Stimulated activated CD8-positive, alpha-beta memory T cell treated with anti-CD3 and anti-CD28 coated beads, Interleukin-4, amount 100 ng/mL, for 48 hours (primary cell): ENCODE measurements at regions not wholly inside any gene's neighbourhood (a gene's known extent, or its start where the extent isn't known, plus 50 kb on each side); places are given as distances from the start of the nearest gene placed in this dataset.

Source experiments
- DNase-seq: peaks from one replicate; pipeline ENCODE4 v3.0.0-alpha.2; 2020

DNA sequence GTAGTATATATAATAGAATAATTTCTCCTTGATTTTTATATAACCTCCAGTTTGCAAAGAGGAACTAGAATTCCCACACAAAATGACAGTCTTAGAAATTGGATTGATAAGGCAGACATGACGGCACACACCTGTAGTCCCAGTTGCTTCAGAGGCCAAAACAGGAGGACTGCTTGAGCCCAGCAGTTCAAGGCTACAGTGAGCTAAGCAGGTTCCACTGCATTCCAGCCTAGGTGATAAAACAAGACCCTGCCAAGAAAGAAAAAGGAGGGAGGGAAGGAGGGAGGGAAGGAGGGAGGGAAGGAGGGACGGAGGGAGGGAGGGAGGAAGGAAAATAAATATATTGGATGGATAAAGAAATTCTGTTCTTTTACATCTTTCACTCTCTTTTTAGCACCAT lies 77.6 kb upstream of the SASH1 start:
- no peak for DNase-seq

DNA sequence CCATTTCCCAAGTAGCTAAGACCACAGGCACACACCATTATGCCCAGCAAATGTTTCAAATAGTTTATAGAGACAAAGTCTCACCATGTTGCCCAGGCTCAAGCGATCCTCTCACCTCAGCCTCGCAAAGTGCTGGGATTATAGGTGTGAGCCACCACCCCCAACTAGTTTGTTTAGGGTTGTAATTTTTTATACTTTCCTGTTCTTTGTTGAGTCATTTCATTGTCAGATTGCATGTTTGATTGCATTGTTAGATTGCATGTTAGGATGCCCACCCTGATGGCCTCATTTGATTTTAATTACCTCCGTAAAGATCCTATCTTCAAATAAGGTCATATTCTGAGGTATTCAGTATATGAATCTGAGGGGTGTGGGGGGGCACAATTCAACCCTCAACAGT lies 73.3 kb upstream of the SASH1 start:
- no peak for DNase-seq

DNA sequence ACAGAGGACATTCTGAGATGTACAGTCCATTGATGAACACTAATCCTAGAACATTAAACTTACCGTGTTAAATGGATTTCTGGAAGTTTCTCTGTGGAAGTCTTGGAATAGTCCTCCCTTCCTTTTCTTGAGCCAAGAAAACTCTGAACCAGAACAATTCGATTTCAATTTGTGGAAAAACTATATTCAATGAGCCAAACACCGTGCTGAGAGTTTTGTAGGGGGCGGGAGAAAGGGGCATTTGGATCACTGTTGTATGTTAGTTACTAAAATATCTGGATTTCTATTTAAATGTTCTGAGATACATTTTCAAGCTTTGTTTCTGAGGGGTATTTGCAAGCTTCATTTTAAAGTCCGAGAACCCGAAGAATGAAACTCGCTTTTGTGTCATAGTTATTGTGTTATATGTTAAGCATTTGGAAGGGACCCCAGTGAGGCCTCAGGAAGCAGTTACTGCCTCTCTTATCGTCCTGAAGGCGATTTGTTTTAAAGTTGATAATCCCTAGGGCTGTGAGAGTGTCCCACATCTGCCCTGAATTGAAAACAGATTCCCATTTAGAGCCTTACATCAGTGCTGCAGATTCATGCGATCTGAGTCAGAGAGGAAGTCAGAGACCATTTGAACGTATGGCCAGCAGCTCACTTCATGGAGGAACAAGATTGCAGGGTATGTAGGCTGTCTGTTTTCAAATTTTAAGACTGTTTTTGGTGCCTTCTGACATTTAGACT lies 70.8 kb upstream of the SASH1 start:
- no peak for DNase-seq

DNA sequence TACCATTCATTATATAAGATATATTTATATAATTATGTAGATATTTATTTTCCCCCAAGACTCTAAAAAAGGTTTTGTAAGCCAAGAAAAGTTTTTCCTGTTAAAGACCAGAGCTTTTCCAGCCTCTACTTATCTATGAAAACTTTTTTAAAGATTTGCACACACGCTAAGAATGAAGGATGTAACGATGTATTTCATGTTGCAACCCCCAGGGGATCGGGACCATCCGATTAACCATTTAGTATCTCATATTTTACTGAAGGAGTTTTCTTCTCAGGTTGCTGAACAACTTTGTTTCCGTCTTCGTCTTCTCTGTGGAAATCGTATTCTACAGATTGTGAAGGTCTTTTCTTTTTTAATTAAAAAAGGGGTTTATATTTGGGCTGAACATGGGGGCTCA lies 70.0 kb upstream of the SASH1 start:
- no peak for DNase-seq

DNA sequence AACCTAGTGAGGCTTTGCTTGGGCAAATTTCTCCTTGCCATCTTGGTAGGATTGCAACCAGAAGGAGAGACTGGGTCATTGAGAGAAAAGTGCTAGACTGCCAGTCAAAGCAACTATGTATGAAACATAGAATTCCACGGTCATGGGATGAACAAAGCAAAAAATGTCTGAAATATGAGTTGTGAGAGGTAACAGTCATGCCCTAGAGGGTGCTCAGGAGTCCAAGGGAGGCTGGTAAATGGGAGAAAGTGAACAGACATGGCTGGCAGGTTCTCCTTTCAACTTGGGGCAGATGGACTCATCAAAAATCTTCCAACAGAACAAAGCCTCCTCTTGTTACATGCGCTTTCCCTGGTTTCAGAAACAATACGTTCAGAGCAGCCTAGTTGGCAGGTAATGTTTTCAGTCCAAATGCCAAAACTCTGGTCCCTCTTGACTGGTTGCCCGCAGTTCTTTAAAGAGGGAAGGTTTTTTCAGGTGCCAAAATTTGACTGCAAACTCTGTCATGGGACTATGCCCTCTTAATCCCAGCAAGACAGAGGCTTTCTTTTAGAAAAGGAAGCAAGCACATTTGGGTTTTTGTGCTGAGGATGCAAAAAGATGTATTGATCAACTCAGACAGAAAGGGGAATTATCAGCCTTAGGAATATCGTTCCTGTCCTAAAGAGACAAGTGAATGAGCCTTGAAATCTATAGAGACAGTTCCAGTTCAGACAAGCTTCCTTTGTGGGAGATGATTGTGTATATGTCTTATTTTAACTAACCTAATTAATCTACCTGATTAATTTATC lies 68.5 kb upstream of the SASH1 start:
- no peak for DNase-seq

DNA sequence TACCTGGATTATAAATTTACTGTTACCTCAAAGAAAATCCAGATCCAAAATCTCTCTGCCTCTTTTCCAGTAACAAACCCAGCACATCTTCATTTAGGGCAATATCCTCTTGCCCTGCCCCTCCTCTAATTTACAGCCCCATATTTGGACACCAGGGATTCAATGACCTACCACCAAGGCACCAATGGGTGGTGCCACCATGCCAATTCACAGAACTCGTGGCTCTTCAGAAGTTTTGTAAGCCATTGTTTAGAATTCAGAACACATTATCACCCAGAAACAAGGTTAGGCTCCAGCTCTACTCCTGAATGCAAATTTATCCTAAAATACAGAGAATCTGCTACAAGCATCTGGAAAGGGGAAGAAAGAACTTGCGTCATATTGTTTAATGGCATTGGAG lies 67.8 kb upstream of the SASH1 start:
- DNase-seq, result no peak

DNA sequence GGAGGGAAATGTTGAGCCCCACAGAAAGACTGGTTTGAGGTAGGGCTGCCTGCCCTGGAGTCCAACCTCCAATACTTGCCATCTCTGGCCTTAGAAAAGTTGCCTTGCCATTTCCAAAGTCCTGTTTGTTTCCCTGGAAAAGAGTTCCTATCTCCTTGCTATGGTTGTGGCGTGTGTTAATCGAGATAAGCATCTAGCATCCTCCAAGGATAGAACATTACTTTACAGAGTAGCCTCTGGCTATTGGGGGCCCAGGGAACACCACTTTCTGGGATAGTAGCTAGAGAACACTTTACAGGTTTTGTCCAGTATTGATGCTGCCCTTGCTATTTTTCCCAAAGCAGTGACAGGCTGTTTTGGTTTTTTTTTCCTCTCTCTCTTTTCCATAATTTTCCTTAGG lies 57.4 kb upstream of the SASH1 start:
- no peak for DNase-seq

DNA sequence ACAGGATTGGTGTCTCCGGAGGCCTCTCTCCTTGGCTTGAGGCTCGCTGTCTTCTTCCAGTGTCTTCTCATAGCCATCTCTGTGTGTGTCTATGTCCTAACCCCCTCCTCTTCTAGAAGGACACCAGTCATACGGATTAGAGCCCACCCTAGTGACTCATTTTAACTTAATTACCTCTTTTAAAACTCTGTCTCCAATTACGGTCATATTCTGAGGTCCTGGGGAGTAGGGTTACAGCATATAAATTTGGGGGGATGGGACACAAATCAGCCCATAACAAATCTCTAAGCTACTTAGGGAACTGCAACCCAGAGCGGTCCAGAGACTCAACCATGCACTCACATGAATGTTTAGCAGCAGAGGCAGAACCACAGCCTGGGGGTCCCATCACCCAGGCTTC lies 56.1 kb upstream of the SASH1 start:
- no peak for DNase-seq

DNA sequence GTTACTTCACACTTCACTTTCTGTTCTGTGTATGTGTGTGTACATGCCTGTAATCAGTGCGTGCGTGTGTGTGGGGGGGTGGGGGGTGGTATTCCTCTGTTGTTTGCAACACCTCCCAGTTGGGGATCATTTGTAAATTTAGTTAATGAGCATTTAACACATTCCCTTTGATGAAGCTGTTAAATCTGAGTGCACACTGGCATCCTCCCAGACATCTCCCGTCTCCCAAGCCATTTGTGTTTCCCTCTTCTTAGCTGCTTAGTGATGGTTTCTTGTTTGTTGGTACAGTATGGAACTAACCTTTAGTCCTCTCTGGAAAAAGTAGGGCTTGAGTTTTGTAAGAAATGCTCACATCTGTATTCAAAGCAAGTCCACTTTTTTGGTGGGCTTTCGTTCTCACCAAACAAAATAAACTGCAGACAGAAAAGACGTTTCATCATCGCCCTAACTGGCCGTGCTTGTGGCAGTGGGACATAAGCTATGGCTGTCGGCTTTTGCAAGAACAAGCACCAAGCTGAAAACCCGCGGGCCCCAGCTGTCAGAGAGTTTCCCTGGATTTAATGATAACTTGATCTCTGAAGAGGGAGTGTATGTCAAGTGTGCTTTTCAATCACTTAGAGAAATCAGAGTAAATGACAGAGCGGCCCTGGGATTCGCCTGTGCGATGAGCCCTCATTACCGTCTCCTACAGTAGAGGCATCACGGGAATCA lies 54.9 kb upstream of the SASH1 start:
- no peak for DNase-seq

DNA sequence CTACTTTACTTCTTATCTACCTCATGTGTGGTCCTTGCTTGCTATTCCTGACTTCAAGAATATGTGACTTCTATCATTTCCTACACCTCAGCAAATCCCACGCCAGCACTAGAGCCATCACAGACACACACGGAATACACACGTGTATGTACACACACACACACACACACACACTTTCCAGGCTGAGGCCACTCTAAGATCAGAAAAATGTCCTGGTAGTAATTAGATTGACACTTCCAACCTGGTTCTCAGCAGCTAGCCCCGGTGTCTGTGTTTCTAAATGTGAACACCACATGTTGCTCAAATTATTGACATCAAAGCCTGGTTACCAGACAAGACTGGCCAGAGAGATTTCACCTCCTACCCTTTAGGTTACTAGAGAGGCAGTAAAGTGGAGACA lies 54.1 kb upstream of the SASH1 start:
- no peak for DNase-seq

DNA sequence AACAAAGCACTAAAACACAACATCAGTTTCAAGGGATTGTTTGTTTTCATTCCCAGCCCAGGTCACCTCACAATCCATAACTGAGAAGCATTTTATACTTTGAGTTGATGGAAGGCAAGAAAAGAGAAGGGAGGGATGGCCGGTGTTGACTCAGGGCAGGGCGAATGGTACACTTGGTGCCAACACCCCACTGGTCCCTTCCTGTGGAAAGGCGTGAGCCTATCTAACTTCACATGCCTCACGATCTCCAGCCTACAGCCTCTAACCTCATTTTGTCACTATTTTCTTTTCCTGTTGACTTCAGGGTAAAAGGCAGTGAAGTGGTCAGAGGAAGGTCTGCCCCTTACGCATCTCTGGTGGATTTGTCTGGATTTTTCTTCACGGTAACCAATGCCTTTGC lies 53.5 kb upstream of the SASH1 start:
- DNase-seq, result no peak

DNA sequence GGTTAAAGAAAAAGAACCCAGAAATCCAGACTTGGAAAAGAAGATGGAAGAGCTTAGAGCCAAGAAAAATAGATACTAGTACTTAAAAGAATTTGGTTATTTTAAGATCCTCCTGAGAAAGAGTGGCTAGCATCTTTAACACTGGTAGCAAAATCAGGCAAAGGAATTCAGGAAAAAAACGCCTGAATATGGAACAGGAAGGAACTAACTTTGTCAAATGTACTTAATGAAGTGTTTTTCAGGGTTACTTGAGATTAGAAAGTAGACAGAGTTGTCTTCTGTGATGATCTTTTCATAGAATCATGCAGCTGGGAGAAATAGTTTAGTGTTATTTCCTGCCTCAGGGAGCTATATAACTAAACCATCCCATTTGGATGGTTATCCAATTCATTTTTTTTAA lies 50.8 kb upstream of the SASH1 start:
- DNase-seq, result no peak
